ENCODE measurements at regions not wholly inside any gene's neighbourhood (a gene's known extent, or its start where the extent isn't known, plus 50 kb on each side); places are given as distances from the start of the nearest gene placed in this dataset.

- DNase-seq = no peak
- H3K36me3 ChIP-seq = no peaks in the 10 kb centered on the region
- no peak overlapping the region for H3K27ac ChIP-seq
- no peaks in the 10 kb centered on the region for H3K27me3 ChIP-seq
- H3K4me1 ChIP-seq = peaks cover 12% of the 10 kb centered on the region
- TF ChIP-seq, protein P1, sequence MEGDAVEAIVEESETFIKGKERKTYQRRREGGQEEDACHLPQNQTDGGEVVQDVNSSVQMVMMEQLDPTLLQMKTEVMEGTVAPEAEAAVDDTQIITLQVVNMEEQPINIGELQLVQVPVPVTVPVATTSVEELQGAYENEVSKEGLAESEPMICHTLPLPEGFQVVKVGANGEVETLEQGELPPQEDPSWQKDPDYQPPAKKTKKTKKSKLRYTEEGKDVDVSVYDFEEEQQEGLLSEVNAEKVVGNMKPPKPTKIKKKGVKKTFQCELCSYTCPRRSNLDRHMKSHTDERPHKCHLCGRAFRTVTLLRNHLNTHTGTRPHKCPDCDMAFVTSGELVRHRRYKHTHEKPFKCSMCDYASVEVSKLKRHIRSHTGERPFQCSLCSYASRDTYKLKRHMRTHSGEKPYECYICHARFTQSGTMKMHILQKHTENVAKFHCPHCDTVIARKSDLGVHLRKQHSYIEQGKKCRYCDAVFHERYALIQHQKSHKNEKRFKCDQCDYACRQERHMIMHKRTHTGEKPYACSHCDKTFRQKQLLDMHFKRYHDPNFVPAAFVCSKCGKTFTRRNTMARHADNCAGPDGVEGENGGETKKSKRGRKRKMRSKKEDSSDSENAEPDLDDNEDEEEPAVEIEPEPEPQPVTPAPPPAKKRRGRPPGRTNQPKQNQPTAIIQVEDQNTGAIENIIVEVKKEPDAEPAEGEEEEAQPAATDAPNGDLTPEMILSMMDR (IDR thresholded peaks at IDR 0.05) = no peak
- H3K9ac ChIP-seq (ENCODE audit: low read depth in 2 of 2, low read length in 2 of 2) = no peak overlapping the region
- H3K9me3 ChIP-seq = no peaks in the 10 kb centered on the region
- intact Hi-C loops (cut with DNase I) = loop anchor here (2.0 to 5.0 kb wide), 3 partner anchors 185 to 341 kb away; no protein-coding TSS in a partner anchor
- no peak overlapping the region for H3K4me3 ChIP-seq
Observed at GRCh38 chr13:30111810-30112209, 195.5 kb downstream of the KATNAL1 start.

GRCh38 chr13:30110301-30111070 lies 196.9 kb downstream of the KATNAL1 start:
- no peak overlapping the region for H3K9ac ChIP-seq (ENCODE audit: low read depth in 2 of 2, low read length in 2 of 2)

DNA sequence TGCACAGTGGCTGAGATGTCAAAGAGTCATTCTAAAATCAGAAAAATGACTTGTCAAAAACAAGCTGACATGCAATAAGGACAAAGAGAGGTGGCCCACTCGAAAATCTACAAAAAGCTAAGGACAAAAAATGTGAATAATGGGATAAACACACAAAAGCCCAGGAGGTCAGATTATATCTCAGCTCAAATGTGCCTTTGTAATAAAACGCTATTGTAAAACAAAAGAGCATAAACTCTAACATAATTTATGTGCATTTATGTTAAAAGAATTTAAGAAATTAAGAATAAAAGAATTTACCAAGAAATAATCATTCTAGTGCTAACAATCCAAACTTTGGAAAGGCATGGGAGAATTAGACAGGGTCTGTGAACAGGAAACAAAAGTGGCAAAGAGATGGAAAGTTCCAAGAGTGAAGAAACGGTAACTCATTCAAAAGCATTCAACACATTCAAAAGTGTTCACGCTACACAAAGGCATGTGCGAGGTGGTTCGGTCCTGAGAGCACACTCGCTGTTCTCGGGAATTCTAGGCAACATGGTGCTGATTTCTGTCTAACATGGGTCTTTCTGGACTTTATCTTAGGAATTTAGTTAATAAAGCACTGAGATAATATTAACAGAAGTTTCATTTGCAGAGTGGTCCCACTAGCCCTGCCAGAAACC lies 197.7 kb downstream of the KATNAL1 start:
- TF ChIP-seq, protein P1 (IDR thresholded peaks at IDR 0.05) = no peak

More at GRCh38 chr13:30110301-30111070, 196.9 kb downstream of the KATNAL1 start:
- Histone ChIP-seq H3K27me3 (no peaks in the 10 kb centered on the region), H3K4me3 (no peak overlapping the region), H3K9me3 (no peaks in the 10 kb centered on the region), H3K36me3 (no peaks in the 10 kb centered on the region), H3K4me1 (peaks cover 12% of the 10 kb centered on the region), H3K27ac (no peak overlapping the region)
- TF ChIP-seq, protein P1 (IDR thresholded peaks at IDR 0.05) = no peak
- intact Hi-C loops (cut with DNase I) = loop anchor here (5.0 kb wide), 2 partner anchors 183 to 263 kb away; no protein-coding TSS in a partner anchor
- DNase-seq = no peak

DNA sequence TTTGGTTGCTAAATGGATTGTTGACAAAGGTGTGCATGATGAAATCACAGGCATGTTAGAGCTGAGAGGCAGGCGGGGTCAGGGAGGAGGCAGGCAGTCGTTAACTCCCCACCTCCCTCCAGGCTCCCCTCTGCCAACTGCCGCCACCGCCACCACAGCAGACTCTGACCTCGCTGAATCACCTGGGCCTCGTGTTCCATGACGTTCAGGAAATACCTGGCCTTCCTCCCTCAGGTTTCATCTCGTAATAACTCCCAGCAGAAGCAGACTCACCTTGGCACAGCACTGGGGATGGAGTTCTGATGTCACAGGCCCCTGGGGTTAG lies 198.5 kb downstream of the KATNAL1 start:
- Histone ChIP-seq H3K9ac (ENCODE audit: low read depth in 2 of 2, low read length in 2 of 2) (peak overlapping the region in 1 of 2 donors; percentile 79), H3K4me1 (peaks cover 6% of the 10 kb centered on the region), H3K9me3 (no peaks in the 10 kb centered on the region), H3K27me3 (no peaks in the 10 kb centered on the region), H3K36me3 (no peaks in the 10 kb centered on the region), H3K4me3 (no peak overlapping the region), H3K27ac (peak overlapping the region; percentile 52)
- peak; percentile 94 for DNase-seq
- TF ChIP-seq, protein P1 (IDR thresholded peaks at IDR 0.05) = no peak
- intact Hi-C loops (cut with DNase I) = loop anchor here (10.0 kb wide), 1 partner anchor 54 kb away; no protein-coding TSS in a partner anchor

More for the DNA sequence above, 197.7 kb downstream of the KATNAL1 start:
- H3K27me3 ChIP-seq = no peaks in the 10 kb centered on the region
- intact Hi-C loops (cut with DNase I) = loop anchor here (5.0 to 10.0 kb wide), 3 partner anchors 55 to 262 kb away; no protein-coding TSS in a partner anchor
- no peak overlapping the region for H3K4me3 ChIP-seq
- H3K27ac ChIP-seq = peak overlapping the region; percentile 49
- DNase-seq = no peak
- peaks cover 7% of the 10 kb centered on the region for H3K4me1 ChIP-seq
- H3K9me3 ChIP-seq = no peaks in the 10 kb centered on the region
- no peaks in the 10 kb centered on the region for H3K36me3 ChIP-seq
- H3K9ac ChIP-seq (ENCODE audit: low read depth in 2 of 2, low read length in 2 of 2) = peak overlapping the region in 1 of 2 donors; percentile 55

DNA sequence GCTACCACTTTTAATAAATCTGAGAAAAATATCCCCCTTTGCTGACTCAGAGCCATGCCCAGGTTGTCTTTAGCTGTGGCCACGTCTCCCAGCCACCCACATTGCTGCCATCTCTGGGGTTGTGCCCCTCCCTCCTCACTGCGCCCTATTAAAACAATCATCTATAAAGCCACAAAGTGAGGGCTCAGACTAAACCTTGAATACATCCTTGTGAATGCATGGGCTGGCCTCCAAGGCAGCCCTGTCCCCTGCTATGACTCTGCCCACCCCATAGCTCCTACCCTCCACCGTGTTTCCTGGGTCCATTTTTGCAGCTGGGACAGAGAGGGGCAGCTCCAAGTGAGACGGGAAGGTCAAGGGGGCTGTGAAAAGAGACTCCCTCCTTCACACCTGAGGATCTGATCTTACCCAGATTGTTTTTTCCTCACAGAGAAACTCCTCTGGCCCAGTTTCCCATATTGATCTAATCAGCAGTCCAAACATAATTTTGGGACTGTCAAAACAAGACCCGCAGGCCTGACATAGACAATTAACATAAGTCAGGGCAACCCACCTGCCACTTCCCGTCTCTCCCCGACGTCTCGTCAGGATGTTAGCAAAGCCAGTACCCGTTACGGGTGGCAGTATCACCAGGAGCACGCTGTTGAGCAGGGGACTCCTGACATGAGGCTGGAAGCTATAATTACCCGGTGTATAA lies 199.0 kb downstream of the KATNAL1 start:
- Histone ChIP-seq H3K4me1 (peaks cover 3% of the 10 kb centered on the region), H3K27me3 (no peaks in the 10 kb centered on the region), H3K36me3 (no peaks in the 10 kb centered on the region), H3K4me3 (no peak overlapping the region), H3K27ac (peak overlapping the region; percentile 52), H3K9ac (ENCODE audit: low read depth in 2 of 2, low read length in 2 of 2) (peak overlapping the region in 1 of 2 donors; percentile 79), H3K9me3 (no peaks in the 10 kb centered on the region)
- DNase-seq = no peak
- TF ChIP-seq, protein P1 (IDR thresholded peaks at IDR 0.05) = no peak
- intact Hi-C loops (cut with DNase I) = loop anchor here (10.0 kb wide), 1 partner anchor 54 kb away; no protein-coding TSS in a partner anchor
